ENCODE measurements at regions not wholly inside any gene's neighbourhood (a gene's known extent, or its start where the extent isn't known, plus 50 kb on each side); places are given as distances from the start of the nearest gene placed in this dataset.

DNA sequence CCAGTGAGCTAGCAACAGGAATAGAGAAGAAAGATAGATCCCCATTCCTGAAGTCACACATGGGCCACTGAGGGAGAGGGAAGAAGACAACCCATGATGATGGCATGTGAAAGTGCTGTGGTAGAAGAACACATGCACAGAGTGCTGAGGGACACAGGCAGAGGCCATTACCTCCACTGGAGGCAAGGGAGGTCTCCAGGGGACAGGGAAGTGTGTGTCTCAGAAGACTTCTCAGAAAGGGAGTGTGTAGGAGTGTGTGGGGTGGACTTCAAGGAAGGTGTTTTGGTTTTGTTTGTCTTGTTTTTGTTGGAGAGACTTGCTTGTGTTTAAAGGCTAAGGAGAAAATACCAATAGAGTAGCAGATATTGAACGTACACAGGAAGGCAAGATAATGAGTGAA lies 77.0 kb upstream of the SMARCA2 start:
- Mint-ChIP-seq H3K27me3 (peaks cover 6 to 10% of the 10 kb centered on the region in 2 donors), H3K9me3 (no peaks in the 10 kb centered on the region), H3K36me3 (ENCODE audit: insufficient read depth) (no peaks in the 10 kb centered on the region), H3K4me1 (ENCODE audit: low read depth in 2 of 2) (peaks cover 0 to 5% of the 10 kb centered on the region in 2 donors), H3K27ac (no peak overlapping the region), H3K4me3 (no peak overlapping the region)
- DNase-seq (no peak), ATAC-seq (replicated peaks) (no peak)

- H3K36me3 Mint-ChIP-seq (ENCODE audit: insufficient read depth), result no peaks in the 10 kb centered on the region
- no peaks in the 10 kb centered on the region for H3K9me3 Mint-ChIP-seq
- H3K27ac Mint-ChIP-seq, result no peak overlapping the region
- H3K4me1 Mint-ChIP-seq (ENCODE audit: low read depth in 2 of 2), result peaks cover 0 to 5% of the 10 kb centered on the region in 2 donors
- H3K27me3 Mint-ChIP-seq, result peaks cover 6 to 10% of the 10 kb centered on the region in 2 donors
- DNase-seq (no peak), ATAC-seq (replicated peaks) (no peak)
- no peak overlapping the region for H3K4me3 Mint-ChIP-seq
Observed at GRCh38 chr9:1938675-1939170, 76.4 kb upstream of the SMARCA2 start.

GRCh38 chr9:1939466-1939865 lies 75.7 kb upstream of the SMARCA2 start:
- no peak for ATAC-seq (replicated peaks)
- peaks cover 0 to 5% of the 10 kb centered on the region in 2 donors for H3K4me1 Mint-ChIP-seq (ENCODE audit: low read depth in 2 of 2)

DNA sequence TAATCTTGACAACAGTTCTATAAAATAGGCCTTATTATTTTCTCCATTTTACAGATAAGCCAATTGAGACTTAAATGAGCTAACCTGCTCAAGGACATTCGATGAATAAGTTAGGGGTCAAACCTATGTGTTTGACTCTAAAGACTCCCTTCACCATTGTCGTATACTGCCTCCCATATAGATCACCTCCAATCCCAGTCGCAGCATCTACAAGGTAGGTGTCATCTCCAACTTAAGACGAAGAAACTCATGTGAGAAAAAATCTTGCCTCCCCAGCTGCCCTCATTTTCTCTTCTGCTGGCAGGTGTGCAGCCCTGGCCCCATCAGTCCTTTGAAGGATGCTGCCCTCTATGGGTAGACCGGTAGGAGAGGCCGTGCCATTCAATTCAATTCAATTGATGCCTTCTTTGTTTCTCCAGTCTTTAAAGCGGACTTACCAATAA lies 75.2 kb upstream of the SMARCA2 start:
- ATAC-seq (replicated peaks) (peak; percentile 63), DNase-seq (peak in 2 of 3 experiments; percentile 10)
- Mint-ChIP-seq H3K4me1 (ENCODE audit: low read depth in 2 of 2) (peaks cover 0 to 5% of the 10 kb centered on the region in 2 donors), H3K27ac (no peak overlapping the region), H3K27me3 (peaks cover 6 to 10% of the 10 kb centered on the region in 2 donors), H3K4me3 (no peak overlapping the region), H3K36me3 (ENCODE audit: insufficient read depth) (no peaks in the 10 kb centered on the region), H3K9me3 (no peaks in the 10 kb centered on the region)

More at GRCh38 chr9:1939466-1939865, 75.7 kb upstream of the SMARCA2 start:
- Mint-ChIP-seq H3K27ac (no peak overlapping the region), H3K9me3 (no peaks in the 10 kb centered on the region), H3K36me3 (ENCODE audit: insufficient read depth) (no peaks in the 10 kb centered on the region), H3K27me3 (peaks cover 6 to 10% of the 10 kb centered on the region in 2 donors), H3K4me3 (no peak overlapping the region)
- DNase-seq, result no peak

- Mint-ChIP-seq H3K27ac (no peak overlapping the region), H3K9me3 (no peaks in the 10 kb centered on the region), H3K27me3 (peaks cover 6 to 10% of the 10 kb centered on the region in 2 donors), H3K4me3 (no peak overlapping the region), H3K36me3 (ENCODE audit: insufficient read depth) (no peaks in the 10 kb centered on the region), H3K4me1 (ENCODE audit: low read depth in 2 of 2) (peaks cover 0 to 5% of the 10 kb centered on the region in 2 donors)
- DNase-seq (no peak), ATAC-seq (replicated peaks) (no peak)
Observed at GRCh38 chr9:1941989-1942388, 73.2 kb upstream of the SMARCA2 start.

GRCh38 chr9:1946526-1947283 lies 68.4 kb upstream of the SMARCA2 start:
- Mint-ChIP-seq H3K27me3 (no peaks in the 10 kb centered on the region), H3K36me3 (ENCODE audit: insufficient read depth) (no peaks in the 10 kb centered on the region), H3K27ac (no peak overlapping the region), H3K4me1 (ENCODE audit: low read depth in 2 of 2) (no peaks in the 10 kb centered on the region), H3K4me3 (no peak overlapping the region), H3K9me3 (no peaks in the 10 kb centered on the region)
- DNase-seq (no peak), ATAC-seq (replicated peaks) (no peak)

GRCh38 chr9:1947438-1947837 lies 67.7 kb upstream of the SMARCA2 start:
- DNase-seq (no peak), ATAC-seq (replicated peaks) (no peak)
- Mint-ChIP-seq H3K27ac (no peak overlapping the region), H3K4me1 (ENCODE audit: low read depth in 2 of 2) (no peaks in the 10 kb centered on the region), H3K27me3 (no peaks in the 10 kb centered on the region), H3K4me3 (no peak overlapping the region), H3K9me3 (no peaks in the 10 kb centered on the region), H3K36me3 (ENCODE audit: insufficient read depth) (no peaks in the 10 kb centered on the region)

GRCh38 chr9:1948541-1948940 lies 66.6 kb upstream of the SMARCA2 start:
- H3K4me3 Mint-ChIP-seq, result no peak overlapping the region
- DNase-seq (no peak), ATAC-seq (replicated peaks) (no peak)
- H3K27me3 Mint-ChIP-seq, result no peaks in the 10 kb centered on the region
- H3K36me3 Mint-ChIP-seq (ENCODE audit: insufficient read depth), result no peaks in the 10 kb centered on the region
- H3K9me3 Mint-ChIP-seq, result no peaks in the 10 kb centered on the region
- H3K4me1 Mint-ChIP-seq (ENCODE audit: low read depth in 2 of 2), result no peaks in the 10 kb centered on the region
- H3K27ac Mint-ChIP-seq, result no peak overlapping the region

DNA sequence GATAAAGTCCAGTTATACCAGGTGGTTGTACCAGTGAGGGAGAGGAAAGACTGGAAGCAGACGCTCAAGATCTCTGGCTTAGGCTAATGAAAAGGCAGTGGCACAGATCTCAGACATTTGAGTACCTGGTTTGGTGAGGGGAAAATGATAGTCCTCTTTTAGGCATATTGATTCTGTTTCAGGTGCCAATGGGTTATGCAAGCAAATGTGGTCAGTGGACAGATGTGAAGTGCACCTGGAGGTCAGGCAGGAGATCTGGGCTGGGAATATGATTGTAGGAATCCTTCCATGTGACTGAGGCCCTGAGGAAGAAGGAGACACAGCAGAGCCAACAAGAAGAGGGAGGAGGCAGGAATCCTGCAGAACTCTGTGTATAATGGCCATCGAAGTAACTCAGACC lies 63.7 kb upstream of the SMARCA2 start:
- Mint-ChIP-seq H3K27ac (no peak overlapping the region), H3K4me3 (no peak overlapping the region), H3K4me1 (ENCODE audit: low read depth in 2 of 2) (no peaks in the 10 kb centered on the region), H3K36me3 (ENCODE audit: insufficient read depth) (no peaks in the 10 kb centered on the region), H3K9me3 (no peaks in the 10 kb centered on the region), H3K27me3 (no peaks in the 10 kb centered on the region)
- ATAC-seq (replicated peaks), result no peak
- DNase-seq, result no peak

DNA sequence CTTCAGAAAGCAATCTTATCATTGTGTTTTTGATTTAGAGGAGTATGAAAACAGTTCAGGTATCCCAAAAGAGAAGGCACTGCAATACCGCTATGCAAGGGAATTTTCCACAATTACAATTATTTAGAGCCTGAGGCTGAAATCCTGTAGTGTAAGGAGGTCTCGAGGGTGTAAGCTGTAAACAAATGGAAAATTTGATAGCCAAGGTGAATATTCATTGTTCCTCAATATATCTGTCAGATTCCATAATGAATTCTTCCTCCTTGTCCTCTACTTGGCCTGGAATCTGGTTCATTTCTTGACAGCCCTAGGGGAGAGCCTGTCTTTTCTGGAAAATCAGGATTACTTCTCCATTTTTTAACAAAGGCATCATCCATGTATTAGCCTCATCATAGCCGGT lies 63.1 kb upstream of the SMARCA2 start:
- Mint-ChIP-seq H3K36me3 (ENCODE audit: insufficient read depth) (no peaks in the 10 kb centered on the region), H3K27me3 (no peaks in the 10 kb centered on the region), H3K27ac (no peak overlapping the region), H3K9me3 (no peaks in the 10 kb centered on the region), H3K4me3 (no peak overlapping the region), H3K4me1 (ENCODE audit: low read depth in 2 of 2) (no peaks in the 10 kb centered on the region)
- ATAC-seq (replicated peaks) (no peak), DNase-seq (no peak)

DNA sequence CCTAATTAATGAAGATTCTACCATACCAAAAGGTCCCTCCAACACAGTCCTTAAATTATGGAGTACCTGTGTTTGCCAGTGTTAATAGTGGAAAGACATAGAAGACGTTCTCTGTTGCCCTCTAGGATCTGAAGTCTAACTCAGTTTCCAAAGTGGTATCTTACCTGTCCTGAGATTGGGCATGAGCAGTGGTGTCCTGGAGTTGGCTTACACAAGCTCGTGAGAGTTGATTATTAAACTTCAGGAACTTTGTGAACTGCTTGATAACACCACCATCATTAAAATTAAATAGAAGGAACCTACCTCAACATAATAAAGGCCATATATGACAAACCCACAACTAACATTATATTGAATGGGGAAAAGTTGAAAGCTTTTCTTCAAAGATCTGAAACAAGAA lies 60.9 kb upstream of the SMARCA2 start:
- no peaks in the 10 kb centered on the region for H3K9me3 Mint-ChIP-seq
- no peak overlapping the region for H3K4me3 Mint-ChIP-seq
- no peaks in the 10 kb centered on the region for H3K27me3 Mint-ChIP-seq
- H3K4me1 Mint-ChIP-seq (ENCODE audit: low read depth in 2 of 2), result no peaks in the 10 kb centered on the region
- DNase-seq (no peak), ATAC-seq (replicated peaks) (no peak)
- no peak overlapping the region for H3K27ac Mint-ChIP-seq
- H3K36me3 Mint-ChIP-seq (ENCODE audit: insufficient read depth), result no peaks in the 10 kb centered on the region

DNA sequence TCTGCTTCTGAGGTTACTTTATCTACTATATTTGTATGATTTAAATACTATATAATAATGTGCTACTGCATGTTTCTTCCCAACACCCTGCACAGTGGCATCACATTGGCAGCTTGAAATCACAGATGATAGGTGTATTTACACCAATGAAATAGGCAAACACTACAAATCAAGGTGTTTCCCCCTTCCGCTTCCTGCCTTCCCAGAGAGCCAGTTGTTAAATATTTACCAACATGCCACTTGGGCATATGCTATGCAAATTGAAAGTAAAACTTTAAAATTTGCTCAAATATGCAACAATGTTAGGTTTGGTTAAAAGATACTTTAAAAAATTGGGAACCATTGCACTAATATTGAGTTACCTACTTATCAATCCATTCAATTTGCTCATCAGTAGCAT lies 58.2 kb upstream of the SMARCA2 start:
- Mint-ChIP-seq H3K4me3 (no peak overlapping the region), H3K9me3 (no peaks in the 10 kb centered on the region), H3K4me1 (ENCODE audit: low read depth in 2 of 2) (no peaks in the 10 kb centered on the region), H3K36me3 (ENCODE audit: insufficient read depth) (no peaks in the 10 kb centered on the region), H3K27me3 (no peaks in the 10 kb centered on the region), H3K27ac (no peak overlapping the region)
- no peak for ATAC-seq (replicated peaks)
- no peak for DNase-seq

DNA sequence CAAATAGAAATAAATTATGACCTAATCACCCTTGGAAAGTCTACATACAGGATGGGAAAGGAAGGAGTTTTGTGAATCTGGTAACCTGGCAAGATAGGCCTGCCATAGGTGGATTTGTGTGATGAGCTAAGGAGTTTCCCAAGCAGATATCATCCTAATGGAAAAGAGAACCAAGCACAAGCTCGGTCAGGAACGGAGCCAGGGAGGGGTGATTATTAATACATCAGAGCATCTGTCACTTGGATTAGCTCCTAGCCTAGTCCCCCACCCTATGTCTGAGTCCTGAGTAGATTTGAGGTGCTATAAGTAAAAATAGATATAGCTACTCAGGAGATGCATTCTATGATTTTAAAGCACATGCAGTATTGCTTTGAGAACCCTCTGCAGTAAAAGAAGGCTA lies 57.3 kb upstream of the SMARCA2 start:
- Mint-ChIP-seq H3K4me3 (no peak overlapping the region), H3K27me3 (no peaks in the 10 kb centered on the region), H3K9me3 (no peaks in the 10 kb centered on the region), H3K4me1 (ENCODE audit: low read depth in 2 of 2) (no peaks in the 10 kb centered on the region), H3K27ac (peak overlapping the region in 1 of 2 donors; percentile 18), H3K36me3 (ENCODE audit: insufficient read depth) (peaks cover 3% of the 10 kb centered on the region)
- ATAC-seq (replicated peaks) (no peak), DNase-seq (no peak)

DNA sequence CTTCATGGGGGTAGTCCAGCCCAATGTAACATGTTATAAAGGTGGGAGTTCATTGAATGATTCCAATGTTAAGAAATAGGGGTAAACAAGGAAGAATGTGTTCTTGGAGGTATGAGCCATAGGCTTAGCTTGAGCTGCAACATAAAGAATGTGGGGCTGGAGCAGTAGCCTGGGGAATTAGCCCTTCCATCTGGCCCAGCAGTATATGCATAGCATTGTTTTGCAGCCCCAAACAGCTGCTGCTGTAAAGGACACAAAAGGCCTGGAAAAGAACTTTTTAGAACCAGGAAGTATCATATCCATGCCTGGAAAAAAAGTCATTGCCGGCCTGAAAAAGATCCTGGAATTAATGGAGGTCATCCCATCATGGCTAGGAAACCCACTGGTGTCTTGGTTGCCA lies 55.8 kb upstream of the SMARCA2 start:
- Mint-ChIP-seq H3K4me1 (ENCODE audit: low read depth in 2 of 2) (no peaks in the 10 kb centered on the region), H3K9me3 (no peaks in the 10 kb centered on the region), H3K36me3 (ENCODE audit: insufficient read depth) (peaks cover 3% of the 10 kb centered on the region), H3K4me3 (no peak overlapping the region), H3K27ac (no peak overlapping the region), H3K27me3 (peaks cover 4 to 6% of the 10 kb centered on the region in 2 donors)
- DNase-seq (no peak), ATAC-seq (replicated peaks) (no peak)

Measured in effector memory CD8-positive, alpha-beta T cell (primary cell).